Ovary (tissue), 7 donors: ENCODE measurements at regions not wholly inside any gene's neighbourhood (a gene's known extent, or its start where the extent isn't known, plus 50 kb on each side); places are given as distances from the start of the nearest gene placed in this dataset.

Experiments
- DNase-seq, 5 donors: peaks; one replicate each; pipeline ENCODE4 v3.0.0-alpha.2; 2019 to 2020
- H3K27ac ChIP-seq, 2 donors: fragments of 200-600 bp; one replicate each; pipeline versions ENCODE4 v1.5.1 to v1.8.0; 2019 to 2022
- H3K27me3 ChIP-seq: fragments of 200-600 bp; one replicate; pipeline ENCODE4 v1.8.0; 2022
- H3K36me3 ChIP-seq: fragments of 200-600 bp; sonication (generic); one replicate; pipeline ENCODE4 v1.5.1; 2019
- H3K4me1 ChIP-seq: one replicate; pipeline ENCODE4 v1.8.1; 2013; ENCODE audit warnings: mild to moderate bottlenecking, moderate library complexity; ENCODE audit not compliant: insufficient read depth
- H3K4me3 ChIP-seq: fragments of 200-600 bp; sonication (generic); one replicate; pipeline ENCODE4 v1.5.1; 2017
- H3K9me3 ChIP-seq, 2 donors: fragments of 200-600 bp in 1 of 2; sonication (generic) in 1 of 2; one replicate each; pipeline versions ENCODE4 v1.5.1 to v1.8.1; 2013 to 2019; ENCODE audit warnings: mild to moderate bottlenecking in 1 of 2, moderate library complexity in 1 of 2
- CTCF ChIP-seq, 3 donors: fragments of 450-650 bp in 2 of 3; fragments of 200-600 bp in 1 of 3; IDR thresholded peaks; one replicate each; pipeline versions ENCODE4 v1.5.1 to v1.8.0; 2016 to 2022; ENCODE audit warnings: antibody characterized with exemption in 3 of 3, mild to moderate bottlenecking in 1 of 3
- EP300 ChIP-seq: sonication (generic); formaldehyde crosslinking; IDR thresholded peaks from one replicate; pipeline ENCODE4 v1.6.1; 2017; ENCODE audit warnings: antibody characterized with exemption
- POLR2A ChIP-seq: fragments of 450-650 bp; IDR thresholded peaks from one replicate; pipeline ENCODE4 v1.6.1; 2017; ENCODE audit warnings: antibody characterized with exemption, mild to moderate bottlenecking, moderate library complexity
- WGBS, 3 donors: extraction: QIAGEN DNeasy Blood & Tissue Kit in 1 of 3; methylation state at CpG; one replicate each; pipeline versions ENCODE4 v1.1.5 to v1.1.7; 2013 to 2017; 5-methylcytosine and 5-hydroxymethylcytosine counted together
- intact Hi-C, 4 donors: fragments of 100-400 bp; cut with DNase I; formaldehyde crosslinking; loops; one replicate each; pipeline versions ENCODE4 v1.11.0 to v1.15.1; 2022 to 2023
- donor health status: DM: no; HTN: no; CAD: no; lungs with moderate emphysema.
- donor health status: DM: no; HTN: no; CAD: no.
- donor health status: Bipolar disorder and iron deficiency.
- donor health status: DM: no; HTN: no; CAD: no.
- donor health status: DM: yes; HTN: yes; CAD: no.

DNA sequence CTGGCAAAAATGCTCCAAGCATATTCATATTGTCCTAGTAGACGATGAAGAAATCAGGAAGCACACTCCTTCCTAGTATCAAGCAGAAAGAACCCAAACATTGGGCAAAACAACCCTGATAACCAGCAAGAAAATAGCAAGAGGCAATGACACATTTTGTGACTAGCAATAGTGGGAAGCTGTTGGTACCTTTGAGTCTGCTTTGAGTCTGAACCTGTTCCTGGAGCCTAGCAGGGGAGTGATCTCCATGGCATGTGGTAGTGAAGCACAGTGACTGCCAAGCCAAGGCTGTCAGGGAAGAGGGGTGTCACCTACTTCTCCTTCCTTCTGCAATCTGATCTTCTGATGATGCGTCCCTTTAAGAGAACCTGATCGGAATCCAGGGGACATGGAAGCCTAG lies 533.9 kb downstream of the VRK1 start:
- intact Hi-C loops: no loop called here
- no peaks in the 10 kb centered on the region for H3K9me3 ChIP-seq
- H3K36me3 ChIP-seq: no peaks in the 10 kb centered on the region
- TF ChIP-seq EP300: no peak
- TF ChIP-seq CTCF (IDR thresholded peaks at IDR 0.05): no peak
- TF ChIP-seq POLR2A: no peak
- no peak overlapping the region for H3K4me3 ChIP-seq
- H3K27ac ChIP-seq: no peak overlapping the region
- 73 to 88% (median 83%) methylated on average over 3 of the region's 3 CpGs for WGBS, 3 donors
- H3K4me1 ChIP-seq: no peaks in the 10 kb centered on the region
- DNase-seq: no peak
- no peaks in the 10 kb centered on the region for H3K27me3 ChIP-seq

DNA sequence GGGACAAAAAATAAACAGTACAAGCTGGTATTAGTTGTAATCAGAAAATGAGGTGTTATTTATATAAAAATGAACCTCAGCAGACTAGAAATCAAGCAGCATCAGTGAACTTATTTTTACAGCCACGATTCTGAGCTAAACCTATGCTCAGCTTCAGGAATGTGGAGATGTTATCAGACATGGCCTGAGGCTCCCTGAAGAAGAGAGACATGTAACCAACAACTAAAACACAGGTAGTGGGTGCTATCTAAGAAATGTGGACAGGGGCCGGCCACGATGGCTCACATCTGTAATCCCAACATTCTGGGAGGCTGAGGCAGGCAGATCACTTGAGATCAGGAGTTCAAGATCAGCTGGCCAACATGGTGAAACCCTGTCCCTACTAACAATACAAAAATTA lies 534.3 kb downstream of the VRK1 start:
- 57 to 71% (median 61%) methylated on average over 3 of the region's 3 CpGs for WGBS, 3 donors
- H3K4me1 ChIP-seq: no peaks in the 10 kb centered on the region
- TF ChIP-seq CTCF (IDR thresholded peaks at IDR 0.05): no peak
- no peak for TF ChIP-seq POLR2A
- TF ChIP-seq EP300: no peak
- H3K27ac ChIP-seq: no peak overlapping the region
- DNase-seq: no peak
- H3K9me3 ChIP-seq: no peaks in the 10 kb centered on the region
- H3K36me3 ChIP-seq: no peaks in the 10 kb centered on the region
- no peak overlapping the region for H3K4me3 ChIP-seq
- intact Hi-C loops: no loop called here
- no peaks in the 10 kb centered on the region for H3K27me3 ChIP-seq

DNA sequence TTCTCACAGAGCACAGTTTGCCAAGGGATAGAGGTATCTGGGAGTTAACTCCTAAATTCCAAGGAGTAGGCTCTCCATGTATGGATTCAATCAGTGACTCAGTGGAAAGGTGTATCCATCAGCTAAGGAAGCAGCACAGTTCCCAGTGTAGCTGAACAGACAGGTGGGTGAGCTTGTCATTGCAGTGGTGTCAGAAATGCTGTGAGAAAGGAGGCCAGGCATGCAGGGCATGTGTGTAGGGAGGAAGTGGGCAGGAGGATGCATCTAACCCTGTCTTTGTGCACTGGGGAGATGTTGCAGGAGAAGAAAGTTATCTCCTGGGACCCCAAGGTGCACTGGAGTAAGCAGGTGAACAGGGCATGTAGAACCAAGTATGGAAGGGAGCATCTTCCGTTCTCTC lies 539.0 kb downstream of the VRK1 start:
- Histone ChIP-seq H3K36me3 (no peaks in the 10 kb centered on the region), H3K4me1 (no peaks in the 10 kb centered on the region), H3K4me3 (no peak overlapping the region), H3K9me3 (no peaks in the 10 kb centered on the region), H3K27me3 (no peaks in the 10 kb centered on the region), H3K27ac (no peak overlapping the region)
- WGBS, 3 donors: 75 to 83% (median 82%) methylated on average over 1 of the region's 1 CpG
- TF ChIP-seq POLR2A (no peak), EP300 (no peak), CTCF (IDR thresholded peaks at IDR 0.05) (no peak)
- intact Hi-C loops: no loop called here
- no peak for DNase-seq

DNA sequence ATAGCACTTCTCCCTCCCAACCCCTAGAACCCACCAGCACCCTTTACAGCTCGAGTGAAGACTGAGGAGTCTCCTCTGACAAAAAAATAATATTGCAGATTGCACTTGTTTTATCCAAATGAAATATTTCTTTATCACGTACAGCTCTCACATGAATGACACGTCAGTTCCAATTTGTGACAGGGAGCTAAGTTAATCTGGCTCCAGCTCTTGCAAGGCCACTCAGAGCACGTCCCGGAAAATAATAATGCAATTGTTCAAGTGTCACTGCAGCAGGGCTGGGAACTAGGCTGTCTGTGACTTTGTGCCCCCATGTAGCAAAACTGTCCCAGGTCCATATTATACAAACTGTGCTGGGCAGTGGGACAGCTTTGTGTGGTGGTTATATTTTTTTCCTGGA lies 539.6 kb downstream of the VRK1 start:
- Histone ChIP-seq H3K27me3 (no peaks in the 10 kb centered on the region), H3K4me1 (no peaks in the 10 kb centered on the region), H3K27ac (no peak overlapping the region), H3K9me3 (no peaks in the 10 kb centered on the region), H3K36me3 (no peaks in the 10 kb centered on the region), H3K4me3 (no peak overlapping the region)
- TF ChIP-seq EP300 (no peak), POLR2A (no peak), CTCF (IDR thresholded peaks at IDR 0.05) (no peak)
- DNase-seq: no peak
- intact Hi-C loops: no loop called here
- WGBS, 3 donors: 67 to 77% (median 67%) methylated on average over 5 of the region's 5 CpGs

DNA sequence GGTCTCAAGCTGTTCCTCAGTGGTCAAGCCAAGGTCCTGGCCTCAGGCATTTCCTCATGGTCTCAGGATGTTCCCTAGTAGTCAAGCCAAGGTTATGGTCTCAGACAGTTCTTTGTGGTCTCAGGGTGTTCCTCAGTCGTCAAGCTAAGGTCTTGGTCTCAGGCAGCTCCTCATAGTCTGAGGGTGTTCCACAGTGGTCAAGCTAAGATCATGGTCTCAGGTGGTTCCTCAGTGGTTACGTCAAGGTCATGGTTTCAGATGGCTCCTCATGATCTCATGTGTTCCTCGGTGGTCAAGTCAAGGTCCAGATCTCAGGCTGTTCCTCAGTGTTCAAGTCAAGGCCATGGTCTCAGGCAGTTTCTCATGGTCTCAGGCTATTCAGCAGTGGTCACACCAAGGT lies 540.1 kb downstream of the VRK1 start:
- WGBS, 3 donors: 46 to 86% (median 72%) methylated on average over 3 of the region's 3 CpGs

More for the DNA sequence above, 540.1 kb downstream of the VRK1 start:
- Histone ChIP-seq H3K4me3 (no peak overlapping the region), H3K36me3 (no peaks in the 10 kb centered on the region), H3K27ac (no peak overlapping the region), H3K4me1 (no peaks in the 10 kb centered on the region), H3K9me3 (no peaks in the 10 kb centered on the region), H3K27me3 (no peaks in the 10 kb centered on the region)
- intact Hi-C loops: no loop called here
- TF ChIP-seq EP300 (no peak), CTCF (IDR thresholded peaks at IDR 0.05) (no peak), POLR2A (no peak)
- no peak for DNase-seq
